CD4-positive, alpha-beta memory T cell (primary cell): ENCODE measurements at regions not wholly inside any gene's neighbourhood (a gene's known extent, or its start where the extent isn't known, plus 50 kb on each side); places are given as distances from the start of the nearest gene placed in this dataset.

Experiments
- CTCF ChIA-PET: fragments of 350-600 bp; sonication (Branson Sonifier 250); formaldehyde crosslinking; loops from one replicate; lab custom pipeline; 2021; ENCODE audit warnings: inconsistent platforms; ENCODE audit not compliant: partially characterized antibody; lab: Charles Lee
- POLR2A ChIA-PET: fragments of 350-600 bp; sonication (Branson Sonifier 250); formaldehyde crosslinking; loops from one replicate; lab custom pipeline; 2021; ENCODE audit not compliant: partially characterized antibody; lab: Charles Lee
- DNase-seq, 5 donors: peaks; one replicate each; pipeline versions ENCODE4 v3.0.0 to v3.0.0-alpha.2; 2020 to 2022; ENCODE audit warnings: mixed read lengths in 1 of 5
- H3K27ac ChIP-seq: one replicate; pipeline ENCODE4 v1.7.0; 2013; ENCODE audit warnings: low read depth, low read length
- H3K27me3 ChIP-seq: 2 replicates; pipeline ENCODE4 v1.7.0; 2013; ENCODE audit warnings: mild to moderate bottlenecking, low read length, moderate library complexity; ENCODE audit not compliant: insufficient read depth
- H3K36me3 ChIP-seq: 2 replicates; pipeline ENCODE4 v1.7.0; 2013; ENCODE audit warnings: mild to moderate bottlenecking, low read length, moderate library complexity; ENCODE audit not compliant: insufficient read depth
- H3K4me1 ChIP-seq: 2 replicates; pipeline ENCODE4 v1.7.0; 2013; ENCODE audit warnings: mild to moderate bottlenecking, low read length, moderate library complexity; ENCODE audit not compliant: insufficient read depth
- H3K4me3 ChIP-seq, 2 donors: one replicate each; pipeline ENCODE4 v1.7.0; 2013; ENCODE audit warnings: low read length in 2 of 2, mild to moderate bottlenecking in 1 of 2
- H3K9me3 ChIP-seq, 2 donors: one replicate each; pipeline ENCODE4 v1.7.0; 2013; ENCODE audit warnings: low read length in 2 of 2, control low read depth in 1 of 2; ENCODE audit not compliant: control insufficient read depth in 1 of 2
- H3K27ac Mint-ChIP-seq, 7 donors: one replicate each; pipeline ENCODE4 v1.8.0; 2020 to 2021; ENCODE audit warnings: mixed read lengths in 7 of 7, mild to moderate bottlenecking in 6 of 7, inconsistent platforms in 3 of 7, moderate library complexity in 3 of 7
- H3K27me3 Mint-ChIP-seq, 2 donors: one replicate each; pipeline ENCODE4 v1.8.0; 2020 to 2021; ENCODE audit warnings: mixed read lengths in 2 of 2
- H3K36me3 Mint-ChIP-seq, 2 donors: one replicate each; pipeline ENCODE4 v1.8.0; 2020 to 2021; ENCODE audit warnings: mixed read lengths in 2 of 2, inconsistent platforms in 1 of 2, mild to moderate bottlenecking in 1 of 2
- H3K4me1 Mint-ChIP-seq, 4 donors: one replicate each; pipeline ENCODE4 v1.8.0; 2020 to 2021; ENCODE audit warnings: mixed read lengths in 4 of 4, mild to moderate bottlenecking in 1 of 4
- H3K4me3 Mint-ChIP-seq, 8 donors: one replicate each; pipeline ENCODE4 v1.8.0; 2020 to 2021; ENCODE audit warnings: mixed read lengths in 8 of 8, mild to moderate bottlenecking in 7 of 8, moderate library complexity in 6 of 8, inconsistent platforms in 3 of 8
- H3K9me3 Mint-ChIP-seq, 8 donors: one replicate each; pipeline ENCODE4 v1.8.0; 2020 to 2021; ENCODE audit warnings: mixed read lengths in 8 of 8, mild to moderate bottlenecking in 5 of 8, inconsistent platforms in 3 of 8, moderate library complexity in 1 of 8
- intact Hi-C: fragments of 100-400 bp; cut with micrococcal nuclease; formaldehyde crosslinking; loops from one replicate; pipeline ENCODE4 v1.15.1; 2023

DNA sequence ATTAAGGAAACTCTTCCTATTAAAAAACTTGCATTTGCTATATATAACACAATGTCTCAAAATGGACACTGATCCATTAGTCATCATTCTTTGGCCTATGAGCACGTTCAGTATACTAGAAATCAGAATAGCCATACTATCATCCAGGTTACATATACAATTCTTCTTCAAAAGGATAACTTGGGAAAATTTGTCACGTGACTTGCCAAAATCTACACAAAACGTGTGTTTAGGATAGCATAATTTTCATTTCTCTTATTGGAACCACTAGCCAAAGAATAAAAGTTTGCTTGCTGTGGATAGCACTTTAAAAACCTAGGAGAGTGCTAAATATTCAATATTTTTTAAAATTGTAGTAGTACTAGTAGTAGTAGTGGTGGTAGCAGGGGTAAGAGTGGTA is 714.3 kb upstream of the FOXG1 start:
- no peak overlapping the region for H3K27ac Mint-ChIP-seq

DNA sequence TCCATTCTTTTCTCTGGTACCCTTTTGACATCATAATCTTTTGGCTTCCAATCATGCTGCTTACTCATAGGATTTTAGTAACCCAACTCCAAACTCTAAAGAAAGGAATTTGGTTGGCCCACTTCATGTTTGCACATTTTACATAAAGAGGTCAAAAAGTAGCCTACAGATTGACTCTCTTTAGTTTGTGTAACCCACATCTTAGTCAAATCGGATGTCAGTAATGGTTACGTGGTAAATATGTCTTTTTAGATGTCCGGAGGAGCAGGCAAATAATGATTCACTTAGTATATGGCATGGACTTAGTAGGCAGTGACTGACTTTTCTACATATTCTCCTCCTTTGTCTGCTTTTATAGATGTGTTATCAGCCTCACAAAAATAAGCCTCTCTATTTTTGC is 711.6 kb upstream of the FOXG1 start:
- DNase-seq: no peak
- H3K36me3 Mint-ChIP-seq: no peaks in the 10 kb centered on the region
- Histone ChIP-seq H3K27ac (no peak overlapping the region), H3K36me3 (no peaks in the 10 kb centered on the region), H3K4me1 (no peaks in the 10 kb centered on the region), H3K9me3 (peaks cover 0 to 3% of the 10 kb centered on the region in 2 donors), H3K27me3 (no peaks in the 10 kb centered on the region), H3K4me3 (no peak overlapping the region)
- intact Hi-C loops: no loop called here
- no peak overlapping the region for H3K27ac Mint-ChIP-seq
- H3K9me3 Mint-ChIP-seq: peaks cover 2 to 32% (median 13%) of the 10 kb centered on the region in 8 donors
- H3K4me3 Mint-ChIP-seq: no peak overlapping the region
- CTCF ChIA-PET: no interaction called here
- H3K27me3 Mint-ChIP-seq: no peaks in the 10 kb centered on the region
- POLR2A ChIA-PET: no interaction called here
- peaks cover 0 to 3% (median 0%) of the 10 kb centered on the region in 4 donors for H3K4me1 Mint-ChIP-seq

More for the DNA sequence above, 714.3 kb upstream of the FOXG1 start:
- H3K4me3 Mint-ChIP-seq: no peak overlapping the region
- H3K27me3 Mint-ChIP-seq: no peaks in the 10 kb centered on the region
- intact Hi-C loops: no loop called here
- Histone ChIP-seq H3K36me3 (no peaks in the 10 kb centered on the region), H3K4me3 (no peak overlapping the region), H3K9me3 (peaks cover 0 to 3% of the 10 kb centered on the region in 2 donors), H3K4me1 (no peaks in the 10 kb centered on the region), H3K27ac (no peak overlapping the region), H3K27me3 (no peaks in the 10 kb centered on the region)
- CTCF ChIA-PET: no interaction called here
- POLR2A ChIA-PET: no interaction called here
- DNase-seq: no peak
- no peaks in the 10 kb centered on the region for H3K36me3 Mint-ChIP-seq
- H3K9me3 Mint-ChIP-seq: peaks cover 2 to 39% (median 18%) of the 10 kb centered on the region in 8 donors
- H3K4me1 Mint-ChIP-seq: peaks cover 0 to 3% (median 0%) of the 10 kb centered on the region in 4 donors

DNA sequence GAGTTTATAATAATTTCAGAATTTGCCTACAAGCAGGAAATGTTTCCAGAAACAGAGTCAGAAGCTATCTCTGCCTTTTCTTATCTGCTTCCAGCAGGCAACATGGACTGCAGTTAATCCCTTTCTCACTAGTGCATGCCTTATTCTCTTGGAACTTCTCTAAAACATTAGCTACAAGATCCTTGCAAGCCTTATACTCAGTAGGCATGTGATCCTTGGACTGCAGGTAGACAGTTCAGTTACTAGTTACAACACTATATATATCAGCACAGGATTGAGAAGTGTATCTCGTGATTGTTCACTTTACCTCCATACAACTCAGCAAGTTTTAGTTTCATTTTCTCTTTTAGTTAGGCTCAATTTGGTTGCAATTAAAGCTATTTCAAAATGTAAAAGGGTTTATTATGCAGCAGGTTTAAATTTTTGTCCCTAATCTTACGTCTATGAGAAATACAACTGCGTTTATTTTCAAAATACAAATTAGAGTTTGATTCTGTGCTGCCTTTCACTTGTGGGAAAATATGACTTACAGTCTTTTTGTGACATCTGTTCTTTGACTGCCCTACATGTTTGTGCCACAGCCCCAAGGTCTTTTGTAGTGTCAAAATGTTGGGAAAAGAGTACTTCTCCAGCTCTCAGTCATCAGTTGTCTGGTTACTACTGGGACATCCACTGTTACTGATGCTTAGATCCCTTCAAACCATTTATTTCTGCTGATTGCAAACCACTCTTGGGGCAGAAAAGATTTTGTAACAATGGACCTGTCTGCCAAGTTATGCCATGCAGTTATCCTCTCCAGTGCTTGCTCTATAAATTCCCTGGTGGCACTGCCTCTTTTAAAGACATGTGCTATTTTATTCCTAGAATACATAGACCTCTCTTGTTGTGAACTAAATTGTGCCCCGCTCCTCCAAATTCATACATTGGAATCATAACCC is 709.0 kb upstream of the FOXG1 start:
- DNase-seq: no peak
- H3K36me3 Mint-ChIP-seq: no peaks in the 10 kb centered on the region
- no peak overlapping the region for H3K27ac ChIP-seq
- H3K27me3 ChIP-seq: no peaks in the 10 kb centered on the region
- ChIA-PET POLR2A (no interaction called here), CTCF (no interaction called here)
- H3K27me3 Mint-ChIP-seq: no peaks in the 10 kb centered on the region
- peaks cover 3 to 32% (median 18%) of the 10 kb centered on the region in 8 donors for H3K9me3 Mint-ChIP-seq
- H3K4me3 Mint-ChIP-seq: peak overlapping the region in 2 of 8 donors; percentile 27 to 29
- no peaks in the 10 kb centered on the region for H3K36me3 ChIP-seq
- no peaks in the 10 kb centered on the region for H3K4me1 Mint-ChIP-seq
- H3K27ac Mint-ChIP-seq: peak overlapping the region in 1 of 7 donors; percentile 40
- no peaks in the 10 kb centered on the region for H3K9me3 ChIP-seq
- no peak overlapping the region for H3K4me3 ChIP-seq
- no peaks in the 10 kb centered on the region for H3K4me1 ChIP-seq
- intact Hi-C loops: no loop called here

DNA sequence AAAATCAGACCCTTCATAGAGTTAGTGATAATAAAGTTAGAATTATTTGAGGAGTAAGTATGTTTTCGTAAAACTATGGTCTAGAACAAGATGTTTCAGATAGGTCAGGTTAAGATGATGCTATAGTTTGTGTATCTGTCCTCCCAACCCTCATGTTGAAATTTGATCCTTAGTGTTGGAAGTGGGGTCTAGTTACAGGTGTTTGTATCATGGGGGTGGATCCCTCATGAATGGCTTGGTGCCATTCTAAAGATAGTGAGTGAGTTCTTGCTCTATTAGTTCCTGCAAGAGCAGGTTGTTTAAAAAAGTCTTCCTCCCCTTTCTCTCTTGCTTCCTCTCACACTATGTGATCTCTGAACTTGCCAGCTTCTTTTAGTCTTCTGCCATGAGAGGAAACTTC is 707.3 kb upstream of the FOXG1 start:
- H3K4me3 Mint-ChIP-seq: no peak overlapping the region
- Histone ChIP-seq H3K4me1 (no peaks in the 10 kb centered on the region), H3K27ac (no peak overlapping the region), H3K27me3 (no peaks in the 10 kb centered on the region), H3K9me3 (no peaks in the 10 kb centered on the region), H3K36me3 (no peaks in the 10 kb centered on the region), H3K4me3 (no peak overlapping the region)
- ChIA-PET POLR2A (no interaction called here), CTCF (no interaction called here)
- H3K4me1 Mint-ChIP-seq: no peaks in the 10 kb centered on the region
- no peaks in the 10 kb centered on the region for H3K36me3 Mint-ChIP-seq
- H3K9me3 Mint-ChIP-seq: peaks cover 3 to 31% (median 17%) of the 10 kb centered on the region in 8 donors
- intact Hi-C loops: no loop called here
- no peak for DNase-seq
- H3K27me3 Mint-ChIP-seq: no peaks in the 10 kb centered on the region
- no peak overlapping the region for H3K27ac Mint-ChIP-seq

DNA sequence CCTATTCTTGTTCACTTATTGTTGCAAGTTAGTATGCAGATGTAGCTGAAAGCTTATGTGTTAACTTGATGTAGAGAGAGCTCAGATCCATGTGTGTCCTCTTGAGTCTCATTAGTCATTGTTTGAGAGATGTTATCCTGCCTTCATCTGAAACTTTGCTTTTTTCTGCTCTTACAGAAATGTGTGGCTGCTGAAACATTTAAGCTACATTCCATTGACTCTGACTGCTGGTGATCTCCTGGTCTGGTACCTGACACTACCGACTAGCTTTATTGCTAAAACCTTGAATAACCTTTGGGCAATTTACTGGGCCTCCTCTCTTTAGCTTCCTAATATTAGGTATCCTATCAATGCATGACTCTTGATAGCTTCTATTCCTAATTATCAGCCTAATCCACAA is 705.6 kb upstream of the FOXG1 start:
- Histone ChIP-seq H3K36me3 (no peaks in the 10 kb centered on the region), H3K9me3 (no peaks in the 10 kb centered on the region), H3K4me3 (no peak overlapping the region), H3K27me3 (no peaks in the 10 kb centered on the region), H3K27ac (no peak overlapping the region), H3K4me1 (no peaks in the 10 kb centered on the region)
- no peak for DNase-seq
- Mint-ChIP-seq H3K9me3 (peaks cover 3 to 24% (median 16%) of the 10 kb centered on the region in 8 donors), H3K4me3 (no peak overlapping the region), H3K4me1 (no peaks in the 10 kb centered on the region), H3K27ac (no peak overlapping the region), H3K36me3 (no peaks in the 10 kb centered on the region), H3K27me3 (no peaks in the 10 kb centered on the region)
- intact Hi-C loops: no loop called here
- ChIA-PET POLR2A (no interaction called here), CTCF (no interaction called here)

DNA sequence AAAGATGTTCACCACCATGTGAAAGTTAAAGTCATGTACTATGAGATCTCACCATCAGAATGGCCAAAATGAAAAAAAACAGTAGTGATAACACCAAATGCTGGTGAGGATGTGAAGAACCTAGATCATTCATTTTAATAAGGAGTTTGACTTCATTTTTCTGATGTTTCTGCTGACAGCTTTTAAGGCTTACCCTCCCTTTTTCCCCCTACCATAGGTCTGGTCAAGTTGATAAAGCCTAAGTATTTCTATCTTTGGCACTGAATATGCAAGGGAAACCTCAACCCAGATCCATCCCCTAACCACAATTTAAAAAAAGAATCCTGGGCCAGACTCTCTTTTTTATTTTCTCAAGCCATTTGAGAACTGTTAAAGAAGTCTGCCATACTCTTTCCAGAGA is 689.6 kb upstream of the FOXG1 start:
- H3K9me3 Mint-ChIP-seq: peaks cover 2 to 38% (median 18%) of the 10 kb centered on the region in 8 donors

DNA sequence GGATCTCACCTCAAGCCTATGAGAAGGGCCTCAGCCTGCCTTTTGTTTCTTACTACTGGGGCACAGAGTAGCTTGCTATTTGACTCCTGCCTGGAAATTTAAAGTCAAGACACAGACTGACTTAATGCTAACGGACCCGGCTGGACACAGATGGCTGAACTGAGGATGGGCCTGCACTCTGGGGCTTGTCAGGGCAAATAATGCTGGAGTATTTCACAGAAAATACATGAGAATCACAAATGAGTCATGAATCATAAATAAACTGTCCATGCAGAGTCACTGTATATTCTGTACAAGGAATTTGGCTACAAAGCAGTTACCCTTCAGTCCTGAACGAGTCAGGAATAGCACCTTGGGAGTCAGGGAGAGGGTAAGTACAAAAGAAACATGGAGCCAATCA is 683.2 kb upstream of the FOXG1 start:
- no peak overlapping the region for H3K4me3 Mint-ChIP-seq
- H3K36me3 Mint-ChIP-seq: no peaks in the 10 kb centered on the region
- POLR2A ChIA-PET: no interaction called here
- DNase-seq: no peak
- H3K9me3 ChIP-seq: peaks cover 0 to 8% of the 10 kb centered on the region in 2 donors
- H3K27me3 Mint-ChIP-seq: no peaks in the 10 kb centered on the region
- H3K36me3 ChIP-seq: no peaks in the 10 kb centered on the region
- H3K4me1 ChIP-seq: no peaks in the 10 kb centered on the region
- H3K27ac ChIP-seq: no peak overlapping the region
- CTCF ChIA-PET: no interaction called here
- no peak overlapping the region for H3K4me3 ChIP-seq
- peaks cover 0 to 2% (median 0%) of the 10 kb centered on the region in 4 donors for H3K4me1 Mint-ChIP-seq
- intact Hi-C loops: no loop called here
- H3K27ac Mint-ChIP-seq: no peak overlapping the region
- H3K9me3 Mint-ChIP-seq: peaks cover 2 to 15% (median 8%) of the 10 kb centered on the region in 8 donors
- no peaks in the 10 kb centered on the region for H3K27me3 ChIP-seq

More for the DNA sequence above, 689.6 kb upstream of the FOXG1 start:
- Histone ChIP-seq H3K36me3 (no peaks in the 10 kb centered on the region), H3K27me3 (no peaks in the 10 kb centered on the region), H3K9me3 (peaks cover 0 to 8% of the 10 kb centered on the region in 2 donors), H3K27ac (no peak overlapping the region), H3K4me3 (no peak overlapping the region), H3K4me1 (no peaks in the 10 kb centered on the region)
- ChIA-PET POLR2A (no interaction called here), CTCF (no interaction called here)
- Mint-ChIP-seq H3K36me3 (no peaks in the 10 kb centered on the region), H3K27ac (no peak overlapping the region), H3K27me3 (no peaks in the 10 kb centered on the region), H3K4me1 (peaks cover 0 to 2% (median 0%) of the 10 kb centered on the region in 4 donors), H3K4me3 (no peak overlapping the region)
- intact Hi-C loops: no loop called here
- DNase-seq: no peak
